ENCODE measurements at regions not wholly inside any gene's neighbourhood (a gene's known extent, or its start where the extent isn't known, plus 50 kb on each side); places are given as distances from the start of the nearest gene placed in this dataset.

DNA sequence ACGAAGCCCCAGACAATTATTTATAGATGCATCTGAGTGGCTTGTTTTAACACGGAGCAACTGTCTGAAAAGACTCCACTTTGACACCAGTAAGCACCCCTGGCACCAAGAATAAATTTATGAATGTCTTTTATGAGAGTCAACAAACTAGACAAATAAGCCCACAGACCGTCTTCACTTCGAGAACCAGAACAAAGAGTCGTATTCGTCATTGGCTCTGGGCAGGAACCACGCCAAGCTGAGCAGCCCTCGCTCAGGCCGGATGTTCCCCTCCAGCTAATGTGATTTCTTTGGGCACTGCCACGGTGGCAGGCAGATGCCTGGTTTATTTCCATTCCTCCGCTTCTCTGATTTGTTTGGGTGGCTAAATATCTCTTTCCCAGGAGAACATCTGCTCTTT is 91.9 kb upstream of the STC2 start (continued):
- TF ChIP-seq, protein P1, sequence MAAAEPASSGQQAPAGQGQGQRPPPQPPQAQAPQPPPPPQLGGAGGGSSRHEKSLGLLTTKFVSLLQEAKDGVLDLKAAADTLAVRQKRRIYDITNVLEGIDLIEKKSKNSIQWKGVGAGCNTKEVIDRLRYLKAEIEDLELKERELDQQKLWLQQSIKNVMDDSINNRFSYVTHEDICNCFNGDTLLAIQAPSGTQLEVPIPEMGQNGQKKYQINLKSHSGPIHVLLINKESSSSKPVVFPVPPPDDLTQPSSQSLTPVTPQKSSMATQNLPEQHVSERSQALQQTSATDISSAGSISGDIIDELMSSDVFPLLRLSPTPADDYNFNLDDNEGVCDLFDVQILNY (CRISPR knock-in tag; IDR thresholded peaks at IDR 0.05): no peak
- TF ChIP-seq, protein P2, sequence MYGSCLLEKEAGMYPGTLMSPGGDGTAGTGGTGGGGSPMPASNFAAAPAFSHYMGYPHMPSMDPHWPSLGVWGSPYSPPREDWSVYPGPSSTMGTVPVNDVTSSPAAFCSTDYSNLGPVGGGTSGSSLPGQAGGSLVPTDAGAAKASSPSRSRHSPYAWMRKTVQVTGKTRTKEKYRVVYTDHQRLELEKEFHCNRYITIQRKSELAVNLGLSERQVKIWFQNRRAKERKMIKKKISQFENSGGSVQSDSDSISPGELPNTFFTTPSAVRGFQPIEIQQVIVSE (CRISPR knock-in tag; IDR thresholded peaks at IDR 0.05; ENCODE audit: borderline replicate concordance): no peak
- TF ChIP-seq ZNF281 (CRISPR knock-in tag; IDR thresholded peaks at IDR 0.05) (no peak), TEAD4 (CRISPR knock-in tag; IDR thresholded peaks at IDR 0.05) (no peak)

- H3K4me3 Mint-ChIP-seq: no peak overlapping the region
- no peak for TF ChIP-seq ZNF219 (CRISPR knock-in tag; IDR thresholded peaks at IDR 0.05; ENCODE audit: borderline replicate concordance)
- TF ChIP-seq, protein P3, sequence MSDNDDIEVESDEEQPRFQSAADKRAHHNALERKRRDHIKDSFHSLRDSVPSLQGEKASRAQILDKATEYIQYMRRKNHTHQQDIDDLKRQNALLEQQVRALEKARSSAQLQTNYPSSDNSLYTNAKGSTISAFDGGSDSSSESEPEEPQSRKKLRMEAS (CRISPR knock-in tag; IDR thresholded peaks at IDR 0.05): no peak
- peaks cover 40% of the 10 kb centered on the region for H3K9me3 Mint-ChIP-seq
- POLR2A ChIA-PET: interaction anchor here (1.0 kb wide), 1 partner anchor 15 kb away, joined by 3 read pairs; no protein-coding TSS in a partner anchor
- H3K27ac Mint-ChIP-seq: no peak overlapping the region
- H3K27me3 Mint-ChIP-seq (ENCODE audit: low read depth): peaks cover 22% of the 10 kb centered on the region
- DNase-seq (ENCODE audit: low spot score) (no peak), ATAC-seq (no peak)
- CTCF ChIA-PET: interaction anchor here (1.3 kb wide), 1 partner anchor 119 kb away, joined by 6 read pairs; no protein-coding TSS in a partner anchor
- no peaks in the 10 kb centered on the region for H3K4me1 Mint-ChIP-seq
- peaks cover 11% of the 10 kb centered on the region; the same call in 1 of the 2 replicates for H3K36me3 Mint-ChIP-seq
Observed at GRCh38 chr5:173413471-173413982, 85.3 kb upstream of the STC2 start.

GRCh38 chr5:173412566-173412965 is 84.4 kb upstream of the STC2 start:
- Mint-ChIP-seq H3K27ac (no peak overlapping the region), H3K27me3 (ENCODE audit: low read depth) (peaks cover 22% of the 10 kb centered on the region)

More at GRCh38 chr5:173412566-173412965, 84.4 kb upstream of the STC2 start:
- Mint-ChIP-seq H3K4me1 (no peaks in the 10 kb centered on the region), H3K36me3 (peaks cover 7% of the 10 kb centered on the region; the same call in 1 of the 2 replicates), H3K4me3 (no peak overlapping the region), H3K9me3 (peaks cover 32% of the 10 kb centered on the region)
- ATAC-seq (peak; percentile 53), DNase-seq (ENCODE audit: low spot score) (no peak)
- CTCF ChIA-PET: interaction anchor here (1.0 to 1.3 kb wide), 3 partner anchors 81 to 160 kb away, joined by 3 to 6 read pairs (median 4); no protein-coding TSS in a partner anchor
- POLR2A ChIA-PET: interaction anchor here (0.6 to 1.0 kb wide), 3 partner anchors 14 to 979 kb away, joined by 3 to 4 read pairs (median 3); no protein-coding TSS in a partner anchor
- TF ChIP-seq ZNF317 (CRISPR knock-in tag; IDR thresholded peaks at IDR 0.05; ENCODE audit: borderline replicate concordance, low read depth): no peak
- TF ChIP-seq, protein P2 (CRISPR knock-in tag; IDR thresholded peaks at IDR 0.05; ENCODE audit: borderline replicate concordance): no peak
- no peak for TF ChIP-seq ZNF671 (CRISPR knock-in tag; IDR thresholded peaks at IDR 0.05)
- no peak for TF ChIP-seq AFF4 (CRISPR knock-in tag; IDR thresholded peaks at IDR 0.05; ENCODE audit: borderline replicate concordance)
- TF ChIP-seq GRHL2 (CRISPR knock-in tag; IDR thresholded peaks at IDR 0.05; ENCODE audit: insufficient replicate concordance, severe bottlenecking): no peak
- TF ChIP-seq MLX (CRISPR knock-in tag; IDR thresholded peaks at IDR 0.05): no peak
- no peak for TF ChIP-seq ELF4 (CRISPR knock-in tag; IDR thresholded peaks at IDR 0.05; ENCODE audit: low read depth)
- TF ChIP-seq GTF2I (CRISPR knock-in tag; conservative IDR thresholded peaks at IDR 0.05): no peak
- TF ChIP-seq, protein P4, sequence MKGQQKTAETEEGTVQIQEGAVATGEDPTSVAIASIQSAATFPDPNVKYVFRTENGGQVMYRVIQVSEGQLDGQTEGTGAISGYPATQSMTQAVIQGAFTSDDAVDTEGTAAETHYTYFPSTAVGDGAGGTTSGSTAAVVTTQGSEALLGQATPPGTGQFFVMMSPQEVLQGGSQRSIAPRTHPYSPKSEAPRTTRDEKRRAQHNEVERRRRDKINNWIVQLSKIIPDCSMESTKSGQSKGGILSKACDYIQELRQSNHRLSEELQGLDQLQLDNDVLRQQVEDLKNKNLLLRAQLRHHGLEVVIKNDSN (CRISPR knock-in tag; IDR thresholded peaks at IDR 0.05): no peak
- no peak for TF ChIP-seq RORB (CRISPR knock-in tag; IDR thresholded peaks at IDR 0.05)

Measured in WTC11 (cell line).